Esophagus muscularis mucosa (tissue), 4 donors: ENCODE measurements at regions not wholly inside any gene's neighbourhood (a gene's known extent, or its start where the extent isn't known, plus 50 kb on each side); places are given as distances from the start of the nearest gene placed in this dataset.

Source experiments
- EP300 ChIP-seq: sonication (generic); formaldehyde crosslinking; IDR thresholded peaks from one replicate; pipeline ENCODE4 v1.6.1; 2017; ENCODE audit warnings: antibody characterized with exemption
- POLR2A ChIP-seq: fragments of 450-650 bp; IDR thresholded peaks from one replicate; pipeline ENCODE4 v1.6.1; 2017; ENCODE audit warnings: antibody characterized with exemption, moderate library complexity, mild to moderate bottlenecking, low read depth
- POLR2AphosphoS5 ChIP-seq, 2 donors: sonication (generic); formaldehyde crosslinking; IDR thresholded peaks; one replicate each; pipeline ENCODE4 v1.6.1; 2017; ENCODE audit warnings: antibody characterized with exemption in 2 of 2
- TF ChIP-seq, protein P1 (sequence below), 3 experiments: fragments of 200-600 bp in 2 of 3; fragments of 450-650 bp in 1 of 3; sonication (generic) in 2 of 3; IDR thresholded peaks; one replicate each; pipeline ENCODE4 v1.5.1; 2017 to 2019; ENCODE audit warnings: antibody characterized with exemption in 3 of 3, mild to moderate bottlenecking in 2 of 3, moderate library complexity in 1 of 3

DNA sequence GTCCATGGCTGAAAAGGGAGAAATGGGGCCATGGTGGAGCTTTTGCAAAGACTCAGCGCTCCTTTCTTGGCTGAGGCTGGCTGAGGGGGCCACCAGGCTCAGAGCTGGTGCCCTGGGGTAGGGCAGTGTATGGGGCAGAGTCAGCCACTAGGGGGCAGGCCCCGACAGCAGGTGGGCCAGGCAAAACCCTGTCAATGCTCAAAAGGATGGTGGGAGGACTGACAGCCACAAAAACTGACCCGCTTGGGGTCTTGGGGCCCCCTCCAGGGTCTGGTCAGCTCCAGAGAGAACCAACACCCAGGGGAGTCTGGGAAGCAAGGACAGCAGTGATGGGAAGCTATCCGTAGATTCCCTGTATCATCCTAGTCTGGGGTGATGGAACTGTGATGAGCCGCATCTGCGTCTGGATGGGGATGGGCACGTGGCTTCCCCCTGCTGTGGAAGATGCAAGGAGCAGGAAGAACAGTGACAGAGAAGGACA is 306.9 kb downstream of the DHX35 start:
- TF ChIP-seq, protein P1, sequence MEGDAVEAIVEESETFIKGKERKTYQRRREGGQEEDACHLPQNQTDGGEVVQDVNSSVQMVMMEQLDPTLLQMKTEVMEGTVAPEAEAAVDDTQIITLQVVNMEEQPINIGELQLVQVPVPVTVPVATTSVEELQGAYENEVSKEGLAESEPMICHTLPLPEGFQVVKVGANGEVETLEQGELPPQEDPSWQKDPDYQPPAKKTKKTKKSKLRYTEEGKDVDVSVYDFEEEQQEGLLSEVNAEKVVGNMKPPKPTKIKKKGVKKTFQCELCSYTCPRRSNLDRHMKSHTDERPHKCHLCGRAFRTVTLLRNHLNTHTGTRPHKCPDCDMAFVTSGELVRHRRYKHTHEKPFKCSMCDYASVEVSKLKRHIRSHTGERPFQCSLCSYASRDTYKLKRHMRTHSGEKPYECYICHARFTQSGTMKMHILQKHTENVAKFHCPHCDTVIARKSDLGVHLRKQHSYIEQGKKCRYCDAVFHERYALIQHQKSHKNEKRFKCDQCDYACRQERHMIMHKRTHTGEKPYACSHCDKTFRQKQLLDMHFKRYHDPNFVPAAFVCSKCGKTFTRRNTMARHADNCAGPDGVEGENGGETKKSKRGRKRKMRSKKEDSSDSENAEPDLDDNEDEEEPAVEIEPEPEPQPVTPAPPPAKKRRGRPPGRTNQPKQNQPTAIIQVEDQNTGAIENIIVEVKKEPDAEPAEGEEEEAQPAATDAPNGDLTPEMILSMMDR (IDR thresholded peaks at IDR 0.05), result peak; percentile 57 to 82 (median 75)
- TF ChIP-seq POLR2AphosphoS5 (IDR thresholded peaks at IDR 0.05) (no peak), POLR2A (no peak), EP300 (no peak)
